GM12875 (cell line): ENCODE measurements at regions not wholly inside any gene's neighbourhood (a gene's known extent, or its start where the extent isn't known, plus 50 kb on each side); places are given as distances from the start of the nearest gene placed in this dataset.

Source experiments
- H3K4me3 ChIP-seq: one replicate; pipeline ENCODE4 v1.5.1; 2011; ENCODE audit warnings: low read depth, low read length, control low read depth
- TF ChIP-seq, protein P1 (sequence below): IDR thresholded peaks from 2 replicates; pipeline ENCODE4 v1.5.1; 2011; ENCODE audit warnings: low read depth, mild to moderate bottlenecking, control low read depth, inconsistent platforms, low read length, moderate library complexity, borderline replicate concordance; ENCODE audit not compliant: insufficient read depth

DNA sequence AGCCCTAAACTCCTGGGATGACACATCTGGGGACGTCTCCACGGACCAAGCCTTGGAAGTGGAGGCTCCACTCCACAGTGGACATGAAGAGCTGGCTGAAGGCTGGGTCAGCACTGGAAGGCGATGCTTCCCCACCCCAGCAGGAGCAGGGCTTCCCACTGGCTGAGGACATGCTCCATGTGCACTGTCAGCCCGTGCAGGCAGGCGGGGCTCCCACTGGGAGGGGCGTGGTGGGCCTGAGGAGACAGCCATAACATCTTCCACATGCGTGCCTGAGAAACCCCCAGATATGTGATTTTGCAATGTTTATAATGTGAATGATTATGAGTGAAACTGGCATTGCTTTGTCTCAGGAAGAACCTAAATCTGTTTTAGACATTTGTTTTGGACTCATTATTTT, 231.3 kb downstream of the KLF13 start:
- H3K4me3 ChIP-seq = no peak overlapping the region
- TF ChIP-seq, protein P1, sequence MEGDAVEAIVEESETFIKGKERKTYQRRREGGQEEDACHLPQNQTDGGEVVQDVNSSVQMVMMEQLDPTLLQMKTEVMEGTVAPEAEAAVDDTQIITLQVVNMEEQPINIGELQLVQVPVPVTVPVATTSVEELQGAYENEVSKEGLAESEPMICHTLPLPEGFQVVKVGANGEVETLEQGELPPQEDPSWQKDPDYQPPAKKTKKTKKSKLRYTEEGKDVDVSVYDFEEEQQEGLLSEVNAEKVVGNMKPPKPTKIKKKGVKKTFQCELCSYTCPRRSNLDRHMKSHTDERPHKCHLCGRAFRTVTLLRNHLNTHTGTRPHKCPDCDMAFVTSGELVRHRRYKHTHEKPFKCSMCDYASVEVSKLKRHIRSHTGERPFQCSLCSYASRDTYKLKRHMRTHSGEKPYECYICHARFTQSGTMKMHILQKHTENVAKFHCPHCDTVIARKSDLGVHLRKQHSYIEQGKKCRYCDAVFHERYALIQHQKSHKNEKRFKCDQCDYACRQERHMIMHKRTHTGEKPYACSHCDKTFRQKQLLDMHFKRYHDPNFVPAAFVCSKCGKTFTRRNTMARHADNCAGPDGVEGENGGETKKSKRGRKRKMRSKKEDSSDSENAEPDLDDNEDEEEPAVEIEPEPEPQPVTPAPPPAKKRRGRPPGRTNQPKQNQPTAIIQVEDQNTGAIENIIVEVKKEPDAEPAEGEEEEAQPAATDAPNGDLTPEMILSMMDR = no peak

DNA sequence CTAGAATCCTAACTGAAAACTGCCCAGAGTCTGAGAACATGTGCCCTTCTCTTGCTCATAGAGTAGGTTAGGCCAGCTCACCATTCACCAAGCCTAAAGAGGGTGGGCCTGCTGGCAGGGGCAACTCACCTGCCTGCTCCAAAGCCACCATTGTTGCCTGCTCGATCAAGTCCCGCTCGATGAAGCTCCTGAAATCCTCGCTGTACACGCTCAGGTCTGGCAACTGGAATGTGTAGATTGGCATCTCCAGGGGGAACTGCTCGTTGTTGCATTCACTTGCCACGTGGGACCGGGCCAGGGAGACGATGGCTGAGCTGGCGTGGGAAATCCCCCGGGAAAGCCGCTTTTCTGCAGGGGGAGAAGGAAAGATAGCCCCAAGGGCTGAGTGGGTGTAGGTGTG, 232.2 kb downstream of the KLF13 start:
- TF ChIP-seq, protein P1 = no peak
- no peak overlapping the region for H3K4me3 ChIP-seq

DNA sequence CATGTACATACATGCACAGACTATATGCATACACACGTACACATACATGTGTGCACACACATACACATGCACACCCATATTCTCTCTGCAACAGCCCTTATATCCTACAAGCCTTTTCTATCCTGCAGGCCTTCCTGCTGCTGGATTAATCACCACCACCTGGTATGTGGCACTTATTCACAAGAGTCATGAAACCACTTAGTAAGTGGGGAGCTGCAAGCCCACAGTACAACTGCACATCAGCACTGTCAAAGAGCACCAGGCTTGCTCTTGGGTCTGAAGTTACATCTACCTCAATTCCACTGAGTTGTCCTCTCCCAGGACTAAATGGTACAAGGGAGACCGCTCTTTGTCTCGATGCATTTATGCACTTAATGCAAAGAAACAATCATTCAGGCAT, 233.2 kb downstream of the KLF13 start:
- TF ChIP-seq, protein P1 = no peak
- no peak overlapping the region for H3K4me3 ChIP-seq

DNA sequence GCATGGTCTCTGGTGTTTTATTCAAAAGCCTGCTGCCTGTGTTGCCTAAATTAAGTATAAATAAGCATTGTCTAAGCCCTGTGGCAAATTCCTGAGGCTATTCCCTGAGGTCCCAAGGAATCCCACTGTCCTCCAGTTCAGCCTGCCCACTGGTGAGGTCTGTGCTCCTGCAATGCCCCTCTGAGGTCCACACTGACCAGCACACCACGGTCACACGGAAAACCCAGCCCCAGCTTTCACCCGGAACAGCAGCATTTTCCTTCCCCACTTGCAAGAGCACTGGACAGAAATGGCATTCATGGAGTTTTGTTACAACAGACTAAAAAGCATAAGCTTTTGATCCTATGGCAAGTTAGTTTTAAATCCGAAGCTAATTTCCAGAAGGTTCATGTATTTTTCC, 234.0 kb downstream of the KLF13 start:
- TF ChIP-seq, protein P1 = no peak
- no peak overlapping the region for H3K4me3 ChIP-seq

DNA sequence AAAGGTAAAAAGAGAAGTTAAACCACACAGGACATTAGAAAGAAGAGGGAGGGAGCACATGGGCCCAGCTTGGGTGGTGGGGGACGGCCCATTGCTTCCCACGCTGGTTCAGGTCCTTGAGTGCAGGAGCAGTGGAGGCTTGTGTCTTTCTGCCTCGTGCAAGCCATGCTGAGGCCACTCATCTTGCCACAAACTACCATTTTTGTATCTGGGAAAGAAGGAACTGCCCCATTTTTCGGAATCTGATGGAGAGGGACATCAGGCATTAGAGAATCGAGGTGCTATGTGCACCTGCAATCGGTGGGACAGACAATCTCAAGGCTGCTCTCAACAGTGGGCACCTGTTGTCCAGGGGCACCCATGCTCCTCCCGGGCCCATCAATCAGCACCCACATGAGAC, 234.5 kb downstream of the KLF13 start:
- TF ChIP-seq, protein P1 = no peak
- no peak overlapping the region for H3K4me3 ChIP-seq

DNA sequence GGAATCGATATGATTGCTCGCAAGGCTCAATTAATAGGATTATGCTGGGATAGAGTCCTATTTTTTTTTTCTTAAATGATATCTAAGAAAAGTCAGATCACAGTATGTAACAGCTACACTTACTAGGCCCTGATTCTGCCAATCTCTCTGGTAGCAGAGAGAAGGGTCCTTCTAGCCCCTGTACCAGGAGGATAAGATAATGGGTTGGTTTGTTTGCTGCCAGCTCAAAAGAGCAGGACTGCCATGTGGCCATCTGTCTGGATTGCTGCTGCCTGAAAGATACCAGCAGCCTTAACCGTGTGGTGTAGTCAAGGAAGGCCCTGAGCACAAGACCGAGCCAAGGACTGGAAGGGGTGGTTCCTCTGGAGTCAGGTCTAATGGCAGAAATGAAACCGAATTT, 236.4 kb downstream of the KLF13 start:
- TF ChIP-seq, protein P1 = no peak
- no peak overlapping the region for H3K4me3 ChIP-seq

DNA sequence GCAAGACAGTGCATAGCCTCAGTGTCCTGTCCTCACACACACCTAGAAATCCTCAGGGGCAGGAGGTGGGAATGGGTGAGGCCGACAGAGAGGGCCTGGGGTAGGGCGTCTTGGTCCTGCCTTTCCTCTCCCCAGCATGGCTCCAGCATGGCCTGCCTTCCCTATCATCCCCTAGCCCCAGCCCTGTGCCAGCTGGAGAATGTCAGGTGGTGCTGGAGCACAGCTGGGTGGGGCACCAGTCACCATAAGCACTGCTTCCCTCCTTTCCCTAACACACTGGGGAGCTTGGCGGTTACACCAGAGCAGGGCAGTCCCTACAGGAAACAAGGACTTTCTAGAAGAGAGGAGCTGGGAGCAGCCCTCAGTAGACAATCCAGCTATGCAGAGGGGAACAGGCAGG, 236.8 kb downstream of the KLF13 start:
- no peak overlapping the region for H3K4me3 ChIP-seq
- TF ChIP-seq, protein P1 = no peak
